Stimulated activated CD8-positive, alpha-beta memory T cell treated with anti-CD3 and anti-CD28 coated beads, Interleukin-15, amount 100 ng/mL, for 24 hours (primary cell): ENCODE measurements at regions not wholly inside any gene's neighbourhood (a gene's known extent, or its start where the extent isn't known, plus 50 kb on each side); places are given as distances from the start of the nearest gene placed in this dataset.
"Not testable (repeated sequence)": the region's sequence is repeated elsewhere in the genome, so short reads cannot be mapped to it uniquely, and the experiment has no call there.

ENCODE experiments used
- DNase-seq: peaks from one replicate; pipeline ENCODE4 v3.0.0-alpha.2; 2020; ENCODE audit warnings: low read depth

DNA sequence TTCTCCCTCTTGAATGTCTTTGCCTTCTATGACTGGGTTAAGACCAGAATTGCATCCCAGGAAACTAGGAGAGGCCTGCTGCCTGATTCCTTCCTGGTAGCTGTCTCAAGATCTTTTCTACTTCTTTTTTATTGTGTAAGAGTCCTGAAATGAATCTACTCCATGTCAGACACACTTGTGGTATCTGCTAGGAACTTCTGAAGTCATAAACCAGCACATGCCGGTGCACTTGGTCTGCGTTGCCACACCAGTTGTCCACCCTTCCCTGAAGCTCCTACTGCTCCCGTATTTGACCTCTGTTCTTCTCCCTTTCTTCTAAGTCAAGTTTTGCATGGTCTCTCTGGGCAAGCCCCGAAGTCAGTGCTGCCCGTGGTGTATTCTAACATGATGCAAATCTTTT is 644.2 kb downstream of the ETS1 start:
- no peak for DNase-seq

GRCh38 chr11:127941554-127941953 is 645.8 kb downstream of the ETS1 start:
- DNase-seq = not testable (repeated sequence)

DNA sequence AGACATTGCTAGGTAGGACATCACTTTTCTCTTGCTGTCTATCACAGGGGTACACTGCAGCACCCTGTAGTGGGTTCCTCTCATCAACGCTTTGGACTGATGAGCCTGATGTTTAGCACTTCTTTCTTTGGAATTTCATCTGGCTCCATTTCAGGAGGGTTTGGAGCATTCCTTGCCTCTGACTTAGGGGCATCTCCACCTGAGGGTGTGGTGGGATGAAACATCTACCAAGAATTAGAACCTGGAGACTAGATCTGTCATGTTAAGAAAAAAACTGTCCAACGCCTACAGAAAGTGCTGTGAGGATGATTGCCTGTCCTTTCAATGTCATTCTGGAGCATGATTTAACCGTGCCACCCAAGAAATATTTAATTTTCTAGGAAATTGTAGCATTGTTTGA is 648.4 kb downstream of the ETS1 start:
- DNase-seq = no peak

DNA sequence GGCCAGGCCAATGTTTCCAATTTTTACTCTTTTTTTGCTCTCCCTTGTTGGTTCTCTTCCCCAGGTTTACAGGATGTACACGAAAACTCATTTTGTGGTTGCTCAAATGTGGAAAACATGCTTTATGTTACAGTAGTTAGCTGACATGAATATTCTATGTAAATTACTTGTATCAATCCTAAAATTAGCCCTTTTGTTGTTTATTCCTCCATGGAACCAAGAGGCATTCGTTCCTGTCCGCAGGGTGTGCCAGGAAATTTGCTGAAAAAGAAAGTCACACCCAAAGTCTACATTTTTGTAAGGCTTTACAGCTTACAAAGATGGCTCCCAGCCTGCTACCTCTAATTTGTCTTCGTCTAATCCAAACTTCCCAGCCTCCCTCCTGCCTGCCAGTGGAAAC is 652.3 kb downstream of the ETS1 start:
- DNase-seq = no peak

DNA sequence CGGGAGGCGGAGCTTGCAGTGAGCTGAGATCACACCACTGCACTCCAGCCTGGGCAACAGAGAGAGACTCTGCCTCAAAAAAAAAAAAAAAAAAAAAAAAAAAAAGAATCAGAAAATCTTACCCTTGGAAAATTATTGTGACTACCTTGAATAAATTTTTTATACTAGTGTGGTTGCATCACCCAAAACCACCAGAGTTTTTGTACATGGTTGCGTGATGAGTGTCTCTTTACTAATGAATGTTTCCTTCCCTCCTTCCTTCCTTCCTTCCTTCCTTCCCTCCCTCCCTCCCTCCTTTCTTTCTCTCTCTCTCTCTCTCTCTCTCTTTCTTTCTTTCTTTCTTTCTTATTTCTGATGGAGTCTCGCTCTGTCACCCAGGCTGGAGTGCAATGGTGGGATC is 653.4 kb downstream of the ETS1 start:
- not testable (repeated sequence) for DNase-seq

GRCh38 chr11:127931803-127932202 is 655.6 kb downstream of the ETS1 start:
- no peak for DNase-seq

DNA sequence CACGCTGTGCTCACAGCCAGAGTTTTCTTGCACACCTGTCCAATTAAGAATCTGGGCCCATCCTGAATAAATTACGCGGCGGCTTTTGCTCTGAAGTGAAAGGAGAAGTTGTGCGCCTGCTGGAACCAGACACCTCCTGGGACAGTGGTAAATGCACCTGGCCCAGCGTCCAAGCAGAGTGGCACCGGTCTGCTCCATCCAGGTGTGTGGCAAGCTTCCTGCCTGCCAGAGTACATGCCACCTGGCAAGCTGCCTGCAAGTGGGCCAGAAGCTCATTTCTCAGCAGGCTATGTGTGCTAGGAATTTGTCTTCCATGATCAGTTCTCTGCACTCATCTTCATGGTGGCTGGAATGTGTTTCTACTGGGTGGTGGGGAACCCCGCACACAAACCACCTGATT is 660.6 kb downstream of the ETS1 start:
- no peak for DNase-seq

- DNase-seq = no peak
These were observed 661.9 kb downstream of the ETS1 start for GRCh38 chr11:127925475-127925874.

DNA sequence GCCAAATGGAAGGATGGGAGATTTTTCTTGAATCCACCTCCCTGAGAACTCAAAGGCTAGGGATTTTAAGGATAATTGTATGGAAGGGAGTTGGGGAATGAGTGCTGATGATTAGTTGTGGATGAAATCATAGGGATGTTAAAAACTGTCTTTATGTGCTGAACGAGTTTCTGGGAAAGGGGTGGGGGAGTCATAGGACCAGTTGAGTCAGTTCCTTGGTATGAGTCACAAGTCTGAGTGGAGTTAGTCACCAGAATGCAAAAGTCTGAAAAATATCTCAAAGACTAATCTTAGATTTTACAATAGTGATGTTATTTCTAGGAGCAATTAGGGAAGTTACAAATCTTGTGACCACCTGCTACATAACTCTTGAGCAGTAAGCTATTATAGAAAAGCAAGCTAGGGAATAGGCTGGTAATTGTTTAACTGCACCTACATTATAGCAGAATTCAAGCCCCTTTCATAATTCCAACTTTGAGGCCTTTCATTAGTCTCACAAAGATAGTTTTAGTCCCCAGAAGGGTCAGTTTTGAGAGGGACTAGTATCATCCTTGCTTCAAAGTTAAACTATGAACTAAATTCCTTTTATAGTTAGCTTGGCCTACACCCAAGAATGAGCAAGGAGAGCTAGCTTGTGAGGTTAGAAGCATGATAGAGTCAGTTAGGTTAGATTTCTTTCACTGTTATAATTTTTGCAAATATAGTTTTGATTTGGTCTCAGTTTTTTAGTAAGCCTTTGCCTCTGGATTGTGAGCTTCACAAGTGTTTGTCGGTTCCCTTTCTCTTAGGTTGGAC is 668.0 kb downstream of the ETS1 start:
- no peak for DNase-seq

DNA sequence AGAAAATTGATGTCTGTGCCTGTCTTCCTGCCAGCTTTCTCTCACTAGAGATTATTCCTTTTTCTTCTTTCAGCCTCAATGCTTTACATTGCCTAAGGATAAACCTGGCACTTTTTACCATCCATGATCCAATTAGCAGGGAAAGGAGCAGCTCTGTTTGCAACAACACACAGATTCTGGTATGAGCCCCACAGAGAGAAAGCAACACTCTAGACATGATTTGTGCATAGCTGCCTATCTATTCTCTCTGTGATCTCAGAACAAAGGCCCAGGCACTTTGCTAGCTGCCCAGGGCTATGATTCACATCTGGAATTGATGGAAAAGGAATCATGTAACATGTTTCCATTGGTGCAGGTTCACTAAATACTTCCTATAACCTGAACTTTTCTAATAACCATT is 685.0 kb downstream of the ETS1 start:
- no peak for DNase-seq

DNA sequence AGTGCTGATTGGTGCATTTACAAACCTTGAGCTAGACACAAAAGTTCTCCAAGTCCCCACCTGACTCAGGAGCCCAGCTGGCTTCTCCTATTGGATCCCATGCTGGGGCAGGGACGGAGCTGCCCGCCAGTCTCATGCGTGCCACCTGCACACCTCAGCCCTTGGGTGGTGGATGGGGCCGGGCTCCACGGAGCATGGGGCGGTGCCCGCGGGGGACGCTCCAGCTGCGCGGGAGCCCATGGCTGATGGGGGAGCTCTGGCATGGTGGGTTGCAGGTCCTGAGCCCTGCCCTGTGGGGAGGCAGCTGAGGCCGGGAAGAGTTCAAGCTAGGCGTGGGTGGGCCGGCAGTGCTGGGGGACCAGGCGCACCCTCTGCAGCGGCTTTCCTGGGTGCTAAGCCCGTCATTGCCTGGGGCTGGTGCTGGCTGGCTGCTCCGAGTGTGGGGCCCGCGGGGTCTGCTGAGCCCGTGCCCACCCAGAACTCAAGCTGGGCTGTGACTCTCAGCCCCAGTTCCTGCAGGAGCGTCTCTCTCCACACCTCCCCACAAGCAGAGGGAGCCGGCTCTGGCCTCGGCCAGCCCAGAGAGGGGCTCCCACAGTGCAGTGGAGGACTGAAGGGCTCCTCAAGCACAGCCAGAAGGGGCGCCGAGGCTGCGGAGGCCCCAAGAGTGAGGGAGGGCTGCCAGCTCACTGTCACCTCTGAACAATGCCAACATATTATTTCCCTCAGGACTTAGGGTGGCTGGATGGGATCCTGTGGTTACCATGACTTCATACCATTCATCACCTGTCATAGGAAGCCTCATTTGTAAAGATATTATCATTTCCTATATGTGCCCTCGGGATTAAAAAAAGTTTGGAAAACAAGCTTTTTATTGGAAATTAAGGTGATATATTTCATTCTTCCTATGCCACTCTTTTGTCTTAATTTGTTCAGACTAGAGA is 688.7 kb downstream of the ETS1 start:
- no peak for DNase-seq

GRCh38 chr11:127895776-127896175 is 691.6 kb downstream of the ETS1 start:
- no peak for DNase-seq

DNA sequence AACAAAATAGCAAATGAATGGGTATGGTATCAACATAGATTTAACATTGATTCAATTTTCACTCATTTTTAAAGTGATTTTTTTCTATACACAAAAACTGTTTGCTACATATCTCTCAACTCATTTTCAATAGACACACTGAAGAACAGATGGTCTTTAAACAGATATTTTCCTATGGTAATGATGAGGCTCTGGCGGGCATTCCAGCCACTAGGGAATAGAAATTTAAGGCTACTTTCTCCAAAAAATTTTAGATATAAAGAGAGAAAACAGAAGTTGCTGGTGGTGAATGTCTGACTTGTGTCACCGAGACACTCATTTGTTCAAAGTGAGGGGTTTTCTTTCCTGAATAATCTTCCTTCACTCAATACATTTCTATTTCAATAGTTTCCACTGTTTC is 693.0 kb downstream of the ETS1 start:
- DNase-seq = no peak

DNA sequence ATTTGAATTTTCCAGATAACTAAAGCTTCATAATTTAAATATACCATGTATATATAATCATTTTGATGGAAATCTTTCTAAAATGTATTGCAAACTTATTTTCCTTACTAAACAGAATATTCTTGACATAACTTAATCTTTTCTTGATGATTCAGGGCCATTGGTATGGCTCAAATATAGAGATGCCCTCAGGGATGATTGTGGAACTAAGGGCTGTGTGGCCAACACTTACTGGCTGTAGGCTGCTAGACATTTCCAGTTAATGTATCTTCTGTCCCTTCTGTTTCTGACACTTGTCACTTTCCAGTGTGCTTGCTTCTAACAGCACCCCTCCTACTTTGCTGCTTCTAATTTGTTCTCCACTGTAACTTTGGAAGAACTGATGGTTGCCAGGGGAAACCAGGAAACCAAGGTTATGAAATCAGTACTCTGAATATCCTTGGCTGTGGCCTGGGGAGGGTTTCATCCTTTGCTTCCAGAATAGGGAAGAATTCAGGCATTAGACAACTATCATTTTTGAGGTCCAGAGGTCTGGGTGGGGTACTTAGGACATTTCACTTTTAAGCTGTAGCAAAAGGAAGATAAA is 697.2 kb downstream of the ETS1 start:
- DNase-seq = no peak

GRCh38 chr11:127888386-127888785 is 699.0 kb downstream of the ETS1 start:
- DNase-seq = no peak

DNA sequence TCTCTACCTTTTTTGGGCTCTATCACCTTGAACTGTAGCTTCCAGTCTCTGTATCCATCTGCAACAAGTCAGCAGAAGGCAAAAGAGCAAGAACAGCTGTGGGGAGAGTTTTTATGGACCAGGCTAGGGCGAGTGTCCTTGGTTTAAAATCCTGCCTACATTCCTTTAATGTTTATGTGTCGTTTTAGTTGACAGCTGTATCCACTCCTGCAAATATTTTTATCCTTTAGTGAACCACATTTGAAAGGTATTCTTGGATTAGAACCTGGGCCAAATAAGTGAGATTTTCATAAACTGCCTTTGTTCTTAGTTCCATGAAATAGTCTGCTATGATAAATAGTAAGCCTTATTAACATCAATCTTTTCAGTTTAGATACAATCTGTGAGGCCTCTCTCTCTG is 712.2 kb downstream of the ETS1 start:
- DNase-seq = no peak

- DNase-seq = no peak
These were observed 713.9 kb downstream of the ETS1 start for GRCh38 chr11:127873478-127873877.

DNA sequence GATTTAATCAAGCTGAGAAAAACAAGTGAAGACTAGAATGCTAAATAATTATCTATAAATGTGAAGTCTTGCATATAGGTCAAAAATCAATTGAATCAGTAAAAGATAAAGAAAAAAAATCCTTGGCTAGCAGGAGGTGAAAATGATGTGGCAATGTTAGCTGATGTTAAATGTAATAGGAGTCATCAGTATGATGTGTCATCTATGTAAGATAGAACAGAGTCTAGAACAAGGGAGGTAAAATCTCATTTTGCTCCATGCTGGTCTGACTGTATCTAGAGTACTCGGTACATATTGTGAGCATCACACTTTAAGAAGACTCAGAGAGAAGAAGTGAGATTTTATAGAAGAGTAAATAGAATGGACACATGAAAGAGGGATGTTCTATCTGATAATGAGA is 721.2 kb downstream of the ETS1 start:
- DNase-seq = no peak

- DNase-seq = no peak
These were observed 722.5 kb downstream of the ETS1 start for GRCh38 chr11:127864861-127865260.

GRCh38 chr11:127862406-127862805 is 725.0 kb downstream of the ETS1 start:
- no peak for DNase-seq

- DNase-seq = no peak
These were observed 727.4 kb downstream of the ETS1 start for GRCh38 chr11:127859941-127860354.

- no peak for DNase-seq
These were observed 742.5 kb downstream of the ETS1 start for GRCh38 chr11:127844876-127845275.
